ELF-1 (cell line): ENCODE measurements at regions not wholly inside any gene's neighbourhood (a gene's known extent, or its start where the extent isn't known, plus 50 kb on each side); places are given as distances from the start of the nearest gene placed in this dataset.

ENCODE experiments used
- DNase-seq: peaks from one replicate; pipeline ENCODE4 v3.0.0-alpha.2; 2016; ENCODE audit warnings: low read depth, low spot score

- DNase-seq = no peak
Measured at GRCh38 chr18:73962256-73962655, 185.4 kb downstream of the FBXO15 start.

- no peak for DNase-seq
Measured at GRCh38 chr18:73961804-73962203, 185.8 kb downstream of the FBXO15 start.

GRCh38 chr18:73959352-73959751 is 188.3 kb downstream of the FBXO15 start:
- DNase-seq = no peak

GRCh38 chr18:73954268-73954667 is 193.4 kb downstream of the FBXO15 start:
- DNase-seq = no peak

- DNase-seq = no peak
Measured at GRCh38 chr18:73952296-73952946, 195.2 kb downstream of the FBXO15 start.

GRCh38 chr18:73950116-73950700 is 197.4 kb downstream of the FBXO15 start:
- DNase-seq = no peak

- peak; percentile 44 for DNase-seq
Measured at GRCh38 chr18:73948497-73948896, 199.1 kb downstream of the FBXO15 start.

- DNase-seq = no peak
Measured at GRCh38 chr18:73948084-73948483, 199.6 kb downstream of the FBXO15 start.

GRCh38 chr18:73947180-73947921 is 200.3 kb downstream of the FBXO15 start:
- DNase-seq = no peak

- no peak for DNase-seq
Measured at GRCh38 chr18:73945130-73945792, 202.4 kb downstream of the FBXO15 start.

GRCh38 chr18:73944715-73945114 is 202.9 kb downstream of the FBXO15 start:
- DNase-seq = no peak

- DNase-seq = no peak
Measured at GRCh38 chr18:73943763-73944162, 203.9 kb downstream of the FBXO15 start.

GRCh38 chr18:73942956-73943355 is 204.7 kb downstream of the FBXO15 start:
- DNase-seq = no peak

GRCh38 chr18:73942081-73942625 is 205.5 kb downstream of the FBXO15 start:
- DNase-seq = no peak

- no peak for DNase-seq
Measured at GRCh38 chr18:73940721-73941120, 206.9 kb downstream of the FBXO15 start.

- DNase-seq = no peak
Measured at GRCh38 chr18:73939391-73939790, 208.2 kb downstream of the FBXO15 start.

- DNase-seq = no peak
Measured at GRCh38 chr18:73933685-73934084, 213.9 kb downstream of the FBXO15 start.

GRCh38 chr18:73932976-73933375 is 214.7 kb downstream of the FBXO15 start:
- DNase-seq = no peak

- DNase-seq = no peak
Measured at GRCh38 chr18:73927496-73927895, 220.1 kb downstream of the FBXO15 start.

GRCh38 chr18:73924836-73925235 is 222.8 kb downstream of the FBXO15 start:
- no peak for DNase-seq

GRCh38 chr18:73924307-73924706 is 223.3 kb downstream of the FBXO15 start:
- DNase-seq = no peak

GRCh38 chr18:73923866-73924265 is 223.8 kb downstream of the FBXO15 start:
- no peak for DNase-seq
